GM19463 (cell line): ENCODE measurements at regions not wholly inside any gene's neighbourhood (a gene's known extent, or its start where the extent isn't known, plus 50 kb on each side); places are given as distances from the start of the nearest gene placed in this dataset.

Experiments
- ATAC-seq: cut with Tn5 transposase; IDR thresholded peaks from one replicate; pipeline ENCODE4 v1.9.1; 2021; ENCODE audit warnings: mild to moderate bottlenecking, moderate library complexity; ENCODE audit not compliant: unreplicated experiment

GRCh38 chr12:94760786-94761185 lies 110.4 kb upstream of the TMCC3 start:
- no peak for ATAC-seq

- ATAC-seq = no peak
These were observed 106.4 kb upstream of the TMCC3 start for GRCh38 chr12:94756789-94757188.

DNA sequence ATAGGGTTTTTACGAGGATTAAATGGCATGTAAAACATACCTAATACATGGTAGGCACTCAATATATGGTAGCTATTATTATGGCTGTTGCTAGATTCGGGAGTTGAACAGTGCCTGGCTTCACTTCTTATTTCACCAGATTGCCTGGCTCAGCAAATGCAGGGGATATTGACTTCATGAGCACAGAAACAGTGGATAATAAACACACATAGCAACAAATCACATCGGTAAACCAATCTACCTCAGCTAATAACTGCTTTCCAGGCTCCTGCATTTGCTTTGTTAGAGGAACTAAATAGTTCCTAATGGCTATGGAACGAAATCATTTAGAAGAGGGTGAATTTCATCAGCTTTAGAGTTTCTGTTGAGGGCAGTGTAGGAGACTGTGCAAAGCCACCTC lies 105.2 kb upstream of the TMCC3 start:
- no peak for ATAC-seq

DNA sequence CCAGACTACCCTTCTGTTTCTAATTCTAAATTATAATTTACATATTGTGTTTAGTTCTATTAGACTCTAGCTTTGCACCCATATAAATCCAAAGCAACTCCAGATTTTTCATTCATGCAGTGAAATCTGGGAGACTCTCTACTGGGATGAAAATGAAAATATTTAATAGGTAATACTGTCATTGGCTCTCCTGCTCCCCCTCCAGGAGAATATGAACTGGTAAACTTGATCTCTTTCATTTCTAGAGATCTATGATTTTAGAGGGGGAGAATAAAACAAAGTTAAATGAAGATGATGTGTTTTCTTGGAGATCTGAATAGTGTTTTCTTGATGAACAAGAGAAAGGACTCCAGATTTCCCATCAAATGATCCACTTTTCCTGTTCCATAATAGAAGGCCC lies 104.3 kb upstream of the TMCC3 start:
- ATAC-seq = no peak

- ATAC-seq = no peak
These were observed 102.8 kb upstream of the TMCC3 start for GRCh38 chr12:94753036-94753679.

DNA sequence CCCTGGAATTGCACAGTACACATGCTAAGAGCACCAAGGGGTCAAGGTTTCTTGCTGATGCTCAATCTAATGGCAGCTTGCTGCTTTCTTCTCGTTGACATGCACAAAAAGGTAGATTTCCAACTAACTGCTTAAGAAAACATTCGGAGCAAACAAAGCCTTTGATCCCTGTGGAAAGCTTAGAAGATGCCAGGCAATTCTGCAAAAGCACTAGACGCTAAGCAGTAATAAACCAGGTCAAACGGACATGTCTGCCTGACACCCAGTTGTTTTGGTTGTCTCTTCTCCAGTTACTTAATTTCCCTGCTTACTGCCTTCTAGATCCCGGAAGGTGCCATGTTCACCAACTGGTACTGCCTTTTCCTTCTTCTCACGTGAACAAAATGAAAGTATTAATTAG lies 100.5 kb upstream of the TMCC3 start:
- ATAC-seq = no peak

- no peak for ATAC-seq
These were observed 99.5 kb upstream of the TMCC3 start for GRCh38 chr12:94749890-94750289.

- no peak for ATAC-seq
These were observed 99.1 kb upstream of the TMCC3 start for GRCh38 chr12:94749455-94749854.

- ATAC-seq = no peak
These were observed 98.5 kb upstream of the TMCC3 start for GRCh38 chr12:94748726-94749421.

DNA sequence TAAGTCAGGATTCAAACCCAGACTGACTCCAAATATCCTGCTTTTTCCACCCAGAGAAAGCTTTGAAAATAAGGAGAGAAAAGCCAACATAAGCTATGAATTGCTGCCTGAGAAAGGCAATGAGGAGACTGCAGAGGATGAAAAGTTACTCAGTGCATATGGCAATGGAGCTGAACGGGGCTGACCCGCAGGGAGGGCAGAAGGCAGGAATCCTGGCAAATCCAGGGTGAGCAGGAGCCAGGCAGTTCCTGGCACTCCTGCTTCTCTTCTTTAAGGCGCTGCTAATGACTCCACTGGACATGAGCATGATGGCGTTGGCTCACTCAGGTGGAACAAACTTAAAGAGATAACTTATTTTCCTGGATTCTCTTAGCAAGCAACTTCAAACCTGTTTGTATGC lies 95.2 kb upstream of the TMCC3 start:
- no peak for ATAC-seq

- ATAC-seq = no peak
These were observed 92.8 kb upstream of the TMCC3 start for GRCh38 chr12:94743174-94743573.

GRCh38 chr12:94740601-94741362 lies 90.4 kb upstream of the TMCC3 start:
- no peak for ATAC-seq

- ATAC-seq = no peak
These were observed 86.5 kb upstream of the TMCC3 start for GRCh38 chr12:94736820-94737219.

DNA sequence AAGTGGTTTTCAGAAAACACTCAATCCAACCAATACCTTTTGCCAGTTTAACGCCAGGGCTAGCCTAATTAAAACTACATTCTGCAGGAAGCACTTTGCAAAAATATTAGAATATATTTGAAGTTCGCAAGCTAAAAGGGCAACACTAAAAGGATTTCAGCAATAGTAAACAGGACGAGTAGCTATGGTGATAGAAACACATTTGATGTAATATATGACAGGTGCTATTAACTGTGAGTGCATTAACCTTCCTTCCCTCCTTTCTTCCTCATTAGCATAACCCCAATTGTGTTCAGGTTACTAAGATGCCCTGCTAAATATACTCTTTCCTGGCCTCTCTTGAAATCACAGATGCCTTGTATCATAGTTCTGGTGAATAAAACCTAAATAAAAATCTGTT lies 85.6 kb upstream of the TMCC3 start:
- ATAC-seq = no peak

- ATAC-seq = no peak
These were observed 83.4 kb upstream of the TMCC3 start for GRCh38 chr12:94733727-94734126.

- no peak for ATAC-seq
These were observed 82.1 kb upstream of the TMCC3 start for GRCh38 chr12:94732367-94732990.

GRCh38 chr12:94731733-94732360 lies 81.5 kb upstream of the TMCC3 start:
- no peak for ATAC-seq

- ATAC-seq = no peak
These were observed 80.5 kb upstream of the TMCC3 start for GRCh38 chr12:94730847-94731246.

DNA sequence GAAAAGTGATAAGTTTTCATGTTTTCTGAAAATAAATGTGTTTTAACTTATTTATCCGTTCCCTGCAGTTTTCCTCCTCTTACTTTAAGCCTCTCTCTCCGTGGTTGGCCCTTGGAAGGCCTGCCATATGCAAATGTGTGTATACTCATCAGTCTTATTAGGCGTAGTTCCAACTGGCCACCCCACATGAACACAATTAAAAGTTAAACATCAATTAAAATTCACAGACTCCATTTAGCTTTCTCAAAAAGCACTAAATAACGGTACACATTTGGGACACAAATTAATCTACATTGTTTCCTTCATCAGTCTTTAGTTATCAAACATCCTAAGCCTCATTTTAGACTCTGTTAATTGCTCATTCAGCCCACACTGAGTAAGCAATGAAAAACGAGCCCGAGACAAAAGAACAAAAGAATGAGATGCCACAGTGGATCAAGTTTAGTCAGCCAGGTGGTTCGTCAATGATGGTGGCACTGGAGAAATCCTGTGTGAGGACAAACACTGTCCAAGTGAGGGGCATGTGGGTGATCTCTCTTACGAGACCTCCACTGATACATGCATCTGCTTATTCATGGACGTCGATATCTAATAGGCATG lies 76.0 kb upstream of the TMCC3 start:
- no peak for ATAC-seq

- ATAC-seq = no peak
These were observed 75.2 kb upstream of the TMCC3 start for GRCh38 chr12:94725375-94726168.
